SW 1271 (cell line): ENCODE measurements at regions not wholly inside any gene's neighbourhood (a gene's known extent, or its start where the extent isn't known, plus 50 kb on each side); places are given as distances from the start of the nearest gene placed in this dataset.

ENCODE experiments used
- DNase-seq, 2 experiments: peaks; one replicate each; lab custom pipeline; 2025; lab: John Stamatoyannopoulos, UW

DNA sequence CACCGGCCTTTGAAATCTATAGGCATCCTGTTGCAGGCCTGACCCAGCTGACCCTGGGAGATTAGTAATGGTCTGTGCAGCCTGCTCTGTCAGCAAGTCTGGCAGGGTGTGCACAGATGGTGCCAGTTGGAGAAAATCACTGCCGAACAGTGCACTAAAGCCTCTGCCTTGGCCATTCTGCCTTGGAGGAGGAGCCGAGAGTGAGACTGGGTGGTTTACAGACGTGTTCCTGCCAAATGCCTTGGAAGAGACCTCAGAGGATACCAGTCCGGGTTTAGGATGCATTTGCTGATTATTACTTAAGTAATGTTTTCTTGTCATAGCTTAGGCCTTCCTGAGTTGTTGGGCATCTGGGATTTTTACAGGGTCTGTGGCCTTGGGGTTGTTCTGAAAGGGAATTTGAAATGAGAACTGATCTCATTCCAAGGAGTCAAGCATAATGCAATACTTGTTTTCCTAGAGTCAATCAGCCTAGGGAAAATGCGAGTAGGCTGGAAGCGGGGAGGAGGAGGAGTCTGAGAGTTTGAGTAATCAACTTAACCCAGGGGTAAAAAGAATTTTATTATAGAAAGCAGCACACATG, 292.1 kb downstream of the SOX4 start:
- no peak for DNase-seq

DNA sequence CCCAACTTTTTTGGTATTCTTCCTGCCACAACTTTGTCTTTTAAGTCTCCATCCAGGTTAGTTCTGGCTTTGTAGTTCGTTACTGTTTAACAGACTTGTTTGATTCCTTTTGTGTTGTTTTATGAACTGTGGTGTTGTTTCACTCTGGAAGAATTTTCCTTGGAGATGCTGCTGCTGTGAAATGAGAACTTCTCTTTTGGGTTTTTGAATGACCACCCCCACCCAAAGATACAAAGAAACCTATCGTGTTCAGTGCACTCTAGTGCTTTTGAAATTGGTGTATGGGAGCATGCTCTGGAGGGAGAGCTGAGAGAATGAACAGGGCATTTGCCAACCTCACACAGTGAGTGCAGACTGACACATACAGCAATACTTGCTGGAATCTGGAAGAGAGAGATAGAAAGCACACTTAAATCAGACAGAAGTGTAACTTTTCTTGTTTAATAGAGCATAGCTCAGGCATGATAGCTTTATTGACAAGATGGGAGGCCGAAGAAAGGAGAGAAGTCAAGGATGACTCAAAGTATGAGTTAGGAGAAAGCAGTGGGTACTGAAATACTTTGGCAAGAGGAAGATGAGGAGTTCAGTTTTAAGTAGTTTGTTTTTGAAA, 293.1 kb downstream of the SOX4 start:
- DNase-seq = no peak

DNA sequence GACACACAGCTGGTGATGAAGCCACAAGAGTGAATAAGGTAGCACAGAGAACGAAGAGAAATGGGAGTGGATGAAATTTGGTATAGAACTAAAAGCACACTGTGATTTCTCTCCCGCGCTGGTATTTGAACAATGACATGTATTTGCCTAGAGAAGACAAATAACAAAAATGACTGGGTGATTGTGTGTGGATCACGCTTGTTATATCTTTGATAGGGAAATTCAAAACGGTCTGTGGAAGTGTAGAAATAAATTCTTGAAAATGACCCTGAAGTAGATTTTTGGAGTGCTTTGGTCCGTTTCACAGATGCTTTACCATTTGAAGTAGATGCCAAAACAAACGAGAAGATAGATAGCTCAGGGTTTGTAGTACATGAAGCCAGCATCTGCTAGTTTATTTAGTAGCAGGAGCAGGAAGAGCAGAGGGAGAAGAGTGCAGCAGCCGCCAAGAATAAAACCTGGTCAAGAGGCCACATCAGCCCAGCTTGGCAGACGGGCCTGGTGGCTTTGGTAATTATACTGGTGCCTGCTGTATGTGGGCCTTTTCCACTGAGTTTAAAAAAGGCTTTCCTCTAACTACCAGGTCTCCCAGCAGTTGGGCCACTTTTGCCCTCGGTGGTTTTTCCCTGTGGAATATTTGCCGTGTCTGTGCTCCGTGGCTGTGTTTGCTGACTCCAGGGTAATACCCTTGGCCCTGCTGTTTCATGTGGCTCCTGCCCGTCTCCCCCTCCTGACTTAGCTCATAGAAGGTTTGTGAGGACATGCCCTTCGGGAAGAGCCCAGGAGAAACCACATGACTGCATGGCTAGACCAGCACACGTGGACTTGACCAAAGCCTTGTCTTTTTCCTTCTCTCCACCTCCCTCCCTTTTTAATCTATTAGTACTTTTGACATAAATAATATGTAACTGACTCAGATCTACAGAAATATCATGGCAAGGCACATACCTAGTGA, 294.0 kb downstream of the SOX4 start:
- no peak for DNase-seq

DNA sequence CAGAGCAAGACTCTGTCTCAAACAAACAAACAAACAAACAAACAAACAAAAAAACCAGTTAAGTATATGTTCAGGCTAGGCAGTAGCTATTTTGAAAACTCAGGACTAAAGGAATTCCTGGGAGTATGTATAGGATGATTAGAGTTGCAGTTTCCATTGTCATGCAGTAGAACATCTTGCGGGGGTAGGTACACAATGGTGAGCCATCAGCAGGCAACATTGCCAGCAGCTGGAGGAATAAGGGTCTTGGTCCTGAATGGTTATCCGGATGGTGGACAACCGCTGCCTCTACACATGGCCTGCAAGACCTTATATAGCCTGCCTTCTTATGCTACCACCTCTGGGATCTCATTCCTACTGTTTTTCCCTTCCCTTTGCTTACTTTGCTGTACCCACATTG, 297.5 kb downstream of the SOX4 start:
- DNase-seq = no peak

DNA sequence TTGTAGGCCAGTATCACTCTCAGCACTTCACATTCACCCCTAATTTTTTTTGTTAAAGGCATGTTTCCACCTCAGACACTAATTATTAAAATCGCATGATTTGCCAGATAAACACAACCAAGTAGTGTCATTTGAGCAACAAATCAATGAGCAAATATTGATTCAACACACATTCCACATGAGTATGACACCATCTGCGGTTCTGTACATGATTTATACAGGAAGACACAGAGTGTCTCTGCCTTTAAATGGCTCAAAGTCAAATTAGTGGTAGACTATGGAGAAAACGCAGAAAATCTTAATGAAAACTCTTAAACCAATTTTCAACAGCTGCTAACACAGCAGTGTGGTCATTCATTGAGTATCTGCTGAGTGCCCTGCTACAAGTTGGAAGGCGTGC, 300.2 kb downstream of the SOX4 start:
- no peak for DNase-seq

DNA sequence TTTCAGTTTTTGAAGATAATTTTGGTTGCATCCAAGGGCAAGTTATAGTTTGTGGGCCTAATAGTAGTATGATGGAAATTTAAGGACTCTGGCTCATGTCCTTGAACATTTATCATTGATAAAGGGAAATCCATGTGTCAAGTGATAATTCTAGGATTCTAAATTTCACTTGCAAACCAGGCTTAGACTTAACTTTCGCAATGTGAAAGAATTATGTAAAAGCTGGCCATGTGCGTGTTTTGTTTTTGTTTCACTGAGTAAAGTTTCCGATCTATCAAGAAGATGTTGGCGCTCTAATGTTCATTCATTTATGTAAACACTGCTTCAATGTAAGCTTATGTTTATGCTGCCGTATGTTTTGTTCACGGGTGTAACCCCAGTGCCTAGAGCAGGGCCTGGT, 302.0 kb downstream of the SOX4 start:
- no peak for DNase-seq

DNA sequence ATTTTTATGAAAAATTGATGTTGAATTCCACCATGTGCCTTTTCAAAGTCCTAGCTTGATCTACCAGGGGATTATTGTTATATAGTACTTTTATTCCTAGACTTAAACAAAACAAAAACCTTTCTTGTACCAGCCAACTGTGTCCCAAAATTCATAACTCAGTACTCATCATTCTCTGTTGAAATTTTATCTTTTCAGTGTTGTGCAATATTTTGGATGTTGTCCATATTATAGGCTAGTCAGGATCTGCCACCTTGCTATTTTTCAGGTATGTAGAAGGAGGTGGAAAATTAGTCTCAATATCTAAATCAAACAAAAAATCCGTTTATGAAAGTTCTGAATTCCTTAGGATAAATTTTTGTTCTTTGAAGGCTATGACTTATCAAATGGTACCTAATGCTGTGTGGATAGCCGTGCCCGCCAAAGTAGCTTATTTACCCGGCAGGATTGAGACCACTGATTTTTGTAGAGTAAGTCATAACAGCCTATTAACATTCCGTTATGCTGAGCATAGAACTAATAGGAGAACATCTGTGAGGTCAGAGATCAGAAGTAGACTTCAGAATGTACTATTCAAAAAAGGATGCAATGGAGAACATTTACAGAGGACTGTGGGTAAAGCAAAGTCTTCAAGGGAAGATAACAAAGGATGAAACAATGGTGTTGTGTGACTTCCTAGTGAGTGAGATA, 304.7 kb downstream of the SOX4 start:
- no peak for DNase-seq

DNA sequence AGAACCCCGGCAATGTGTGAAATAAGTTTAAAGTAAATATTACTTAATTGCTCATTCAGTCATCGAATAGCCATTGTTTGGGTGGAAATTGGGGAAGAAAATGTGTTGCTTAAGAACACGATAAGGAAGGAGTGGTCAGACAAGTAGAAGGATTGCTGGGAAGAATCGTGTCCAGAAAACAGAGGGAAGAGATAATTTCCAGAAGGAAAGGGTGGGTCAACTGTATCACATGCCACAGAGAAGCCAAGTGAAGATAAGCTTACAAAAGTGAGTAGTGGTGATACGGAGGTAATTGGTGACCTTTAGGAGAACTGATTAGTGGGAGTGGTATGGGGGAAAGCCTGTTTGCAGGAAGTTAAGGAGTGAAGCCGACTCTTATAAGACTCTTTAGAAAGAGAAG, 306.2 kb downstream of the SOX4 start:
- DNase-seq = no peak

DNA sequence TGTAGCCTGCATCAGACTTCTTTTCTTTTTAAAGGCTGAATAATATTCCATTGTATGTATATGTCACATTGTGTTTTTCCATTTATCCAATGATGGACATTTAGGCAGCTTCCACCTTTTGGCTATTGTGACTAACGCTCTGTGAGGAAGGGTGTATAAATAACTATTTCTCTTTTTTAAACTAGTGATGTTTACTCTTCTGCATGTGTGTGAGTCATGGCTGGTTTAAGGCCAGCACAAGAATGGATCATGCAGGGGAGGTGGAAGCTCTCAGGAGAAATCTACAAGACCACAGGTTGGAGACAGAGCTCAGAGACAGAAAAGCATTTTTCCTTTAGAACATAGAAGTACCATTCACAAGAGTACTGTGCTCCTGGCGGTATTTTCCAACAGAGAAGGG, 307.2 kb downstream of the SOX4 start:
- DNase-seq = no peak

DNA sequence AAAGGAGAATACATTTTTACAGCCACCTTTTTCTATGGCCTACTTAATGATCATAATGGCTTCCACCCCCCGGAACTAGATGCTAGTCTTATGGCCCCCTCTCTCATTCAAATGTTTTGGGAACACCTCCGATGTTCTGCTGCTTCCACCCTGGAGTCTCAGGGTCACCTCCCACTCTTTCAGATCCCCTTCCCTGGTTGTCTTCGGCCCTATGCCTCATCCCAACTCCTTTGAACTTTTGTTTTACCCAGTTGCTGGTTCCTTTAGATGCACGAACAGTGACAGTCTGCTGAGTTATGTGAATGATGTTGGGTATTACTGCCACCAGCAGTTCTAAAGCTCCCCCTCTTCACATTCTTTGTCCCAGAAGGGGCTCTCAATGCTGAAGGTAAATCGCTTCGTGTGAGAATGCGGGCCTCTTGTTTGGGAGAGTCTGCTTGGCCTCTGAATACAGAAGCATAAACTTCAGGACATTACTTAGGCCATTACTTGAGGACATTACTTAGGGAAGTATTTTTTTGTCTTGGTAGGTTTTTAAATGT, 309.1 kb downstream of the SOX4 start:
- no peak for DNase-seq

DNA sequence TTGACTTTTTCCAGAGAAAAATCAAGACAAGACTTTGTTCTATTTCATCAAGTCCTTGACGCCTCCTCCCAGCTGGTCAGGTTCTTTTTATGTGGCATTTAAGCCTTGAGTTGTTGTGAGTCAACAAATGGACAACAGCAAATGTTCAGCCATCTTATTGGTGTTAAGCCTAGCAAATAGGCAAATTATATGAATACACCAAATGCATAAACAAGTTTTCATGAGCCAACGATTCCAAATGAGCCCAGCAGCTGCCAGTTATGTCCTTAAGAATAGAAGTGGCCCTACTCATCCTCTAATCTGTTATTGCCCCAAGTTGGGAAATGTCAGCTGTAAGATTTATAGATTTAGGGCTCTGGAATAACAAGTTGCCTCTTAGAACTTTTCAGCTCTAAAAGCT, 312.0 kb downstream of the SOX4 start:
- DNase-seq = no peak

DNA sequence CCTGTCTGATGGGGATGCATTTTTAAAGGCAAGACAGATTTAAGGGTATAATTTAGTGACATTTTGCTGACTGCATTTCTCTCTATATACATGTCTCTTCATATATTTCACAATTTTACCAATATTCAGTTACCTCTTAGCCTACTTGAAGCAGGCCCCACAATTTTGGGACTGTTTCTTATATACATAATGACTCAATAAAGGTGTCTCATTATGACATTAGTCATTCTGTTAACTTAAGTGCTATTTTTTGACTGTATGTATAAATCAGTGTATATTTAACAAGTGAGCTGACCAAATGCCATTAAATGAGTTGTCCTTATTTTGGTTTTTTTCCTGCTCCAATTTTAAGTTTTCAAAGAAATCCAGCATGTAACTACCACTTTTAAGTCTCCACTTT, 313.3 kb downstream of the SOX4 start:
- no peak for DNase-seq

DNA sequence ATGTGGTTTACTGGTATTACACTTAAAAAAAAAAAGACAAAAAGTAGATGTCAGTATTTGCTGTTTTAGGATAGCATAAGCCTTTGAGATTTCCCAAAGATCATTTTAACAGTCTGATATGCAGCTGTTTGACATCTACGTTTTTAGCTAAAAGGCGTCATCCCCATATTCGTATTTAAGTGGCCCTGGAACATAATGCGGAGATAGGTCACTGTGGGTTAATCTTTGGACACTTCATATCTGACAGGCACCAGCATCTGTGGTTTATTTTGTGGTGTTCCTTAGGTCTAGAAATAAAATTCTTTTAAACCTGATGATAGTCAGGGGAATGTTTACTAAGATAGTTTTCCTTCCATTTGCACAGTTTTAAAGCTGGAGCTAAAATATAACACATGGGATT, 313.7 kb downstream of the SOX4 start:
- DNase-seq = no peak

DNA sequence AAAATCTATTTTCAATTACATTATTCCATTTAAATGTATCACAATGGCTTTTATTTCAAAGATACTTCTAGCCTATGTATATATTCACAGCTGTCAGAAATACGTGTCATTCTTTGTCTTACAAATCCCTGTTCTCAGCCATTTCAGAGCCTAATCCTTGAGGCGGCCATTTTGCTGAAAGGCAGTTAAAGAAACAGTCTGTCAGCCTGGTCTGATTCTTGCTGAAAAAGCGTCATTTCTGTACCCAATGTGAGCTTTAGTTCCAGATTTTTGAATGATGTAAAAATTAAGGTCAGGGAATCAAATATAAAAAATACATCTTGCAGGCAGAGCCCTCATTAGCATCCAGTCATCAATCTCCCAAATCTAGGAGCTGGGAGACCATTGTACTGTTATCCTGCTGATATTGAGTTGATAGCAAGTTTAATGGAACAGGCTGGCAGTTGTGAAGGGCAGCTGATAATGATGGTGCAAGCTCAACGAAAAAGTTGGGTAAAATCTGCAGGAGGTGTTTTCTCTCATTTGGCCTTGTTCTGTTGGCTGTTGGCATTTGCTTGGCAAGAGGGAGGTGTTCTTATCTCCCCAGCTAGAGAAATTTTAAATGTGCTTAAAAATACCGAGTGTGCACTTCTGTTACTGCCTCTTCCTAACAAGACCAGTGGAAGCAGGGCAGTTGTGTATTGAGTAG, 314.8 kb downstream of the SOX4 start:
- DNase-seq = no peak

DNA sequence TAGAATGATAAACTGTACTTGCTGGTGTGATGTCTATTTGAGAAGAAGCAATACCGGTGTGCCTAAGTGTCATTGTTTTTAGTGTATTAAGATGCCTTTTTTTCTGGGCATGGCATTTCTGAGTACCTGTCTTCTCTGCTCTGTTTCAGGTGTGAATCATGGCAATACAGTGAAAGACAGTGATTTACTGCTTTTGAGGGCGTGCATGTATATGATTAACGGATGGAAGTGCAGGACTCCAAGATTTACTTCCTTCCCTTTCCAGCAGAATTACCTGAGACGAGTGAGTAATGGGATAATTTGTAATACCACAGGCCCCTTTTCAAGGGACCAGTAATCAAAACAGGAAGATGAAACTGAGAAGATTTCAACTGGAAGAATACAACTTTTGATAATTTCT, 315.8 kb downstream of the SOX4 start:
- no peak for DNase-seq

DNA sequence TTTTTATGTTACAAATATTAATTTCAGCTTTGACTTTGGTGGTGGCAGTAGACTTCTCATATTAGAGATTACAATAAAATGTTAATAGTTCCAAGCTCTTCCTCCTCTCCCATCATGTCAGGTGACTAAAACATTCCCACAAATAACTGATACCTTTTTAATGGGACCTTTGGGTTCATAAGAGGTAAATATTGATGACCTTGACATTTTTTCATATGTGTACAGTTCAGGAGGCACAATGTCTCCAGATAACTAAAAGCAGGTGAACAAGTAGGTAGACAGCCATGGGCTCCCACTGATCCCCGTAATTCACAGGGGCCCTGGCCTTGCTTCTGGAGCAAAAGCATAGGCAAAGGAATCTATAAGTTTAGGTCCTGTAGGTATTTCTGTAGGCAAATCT, 317.7 kb downstream of the SOX4 start:
- no peak for DNase-seq

DNA sequence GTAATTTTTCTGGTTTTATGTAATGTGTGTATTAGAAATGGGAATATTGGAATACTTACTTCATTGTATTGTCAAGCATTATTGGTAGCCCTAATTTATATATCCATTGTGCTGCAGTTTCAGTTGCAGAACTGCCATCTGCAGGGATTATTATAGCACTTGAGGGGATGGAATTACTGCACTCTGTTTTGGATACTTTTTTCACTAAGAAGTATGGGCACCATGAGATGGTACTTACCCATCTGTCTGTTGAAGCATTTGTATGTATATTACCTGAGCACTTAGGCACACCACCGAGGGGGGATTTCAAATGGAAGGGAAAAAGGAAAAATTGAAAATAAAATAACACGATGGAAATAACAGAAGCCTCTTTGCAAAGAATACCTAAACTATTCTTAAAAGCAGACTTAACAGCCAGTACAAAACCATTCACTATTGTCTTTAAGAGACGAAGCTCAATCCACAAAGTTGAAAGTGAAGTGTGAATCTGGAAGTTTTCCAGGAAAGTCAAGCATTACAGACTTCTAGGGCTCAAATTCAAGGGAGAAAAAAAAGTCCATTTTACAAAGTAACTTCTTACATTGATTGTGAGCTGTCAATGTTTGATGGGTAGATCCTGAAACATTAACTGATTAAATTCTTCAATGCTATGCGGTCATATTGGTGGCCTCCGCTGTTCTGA, 318.7 kb downstream of the SOX4 start:
- no peak for DNase-seq

DNA sequence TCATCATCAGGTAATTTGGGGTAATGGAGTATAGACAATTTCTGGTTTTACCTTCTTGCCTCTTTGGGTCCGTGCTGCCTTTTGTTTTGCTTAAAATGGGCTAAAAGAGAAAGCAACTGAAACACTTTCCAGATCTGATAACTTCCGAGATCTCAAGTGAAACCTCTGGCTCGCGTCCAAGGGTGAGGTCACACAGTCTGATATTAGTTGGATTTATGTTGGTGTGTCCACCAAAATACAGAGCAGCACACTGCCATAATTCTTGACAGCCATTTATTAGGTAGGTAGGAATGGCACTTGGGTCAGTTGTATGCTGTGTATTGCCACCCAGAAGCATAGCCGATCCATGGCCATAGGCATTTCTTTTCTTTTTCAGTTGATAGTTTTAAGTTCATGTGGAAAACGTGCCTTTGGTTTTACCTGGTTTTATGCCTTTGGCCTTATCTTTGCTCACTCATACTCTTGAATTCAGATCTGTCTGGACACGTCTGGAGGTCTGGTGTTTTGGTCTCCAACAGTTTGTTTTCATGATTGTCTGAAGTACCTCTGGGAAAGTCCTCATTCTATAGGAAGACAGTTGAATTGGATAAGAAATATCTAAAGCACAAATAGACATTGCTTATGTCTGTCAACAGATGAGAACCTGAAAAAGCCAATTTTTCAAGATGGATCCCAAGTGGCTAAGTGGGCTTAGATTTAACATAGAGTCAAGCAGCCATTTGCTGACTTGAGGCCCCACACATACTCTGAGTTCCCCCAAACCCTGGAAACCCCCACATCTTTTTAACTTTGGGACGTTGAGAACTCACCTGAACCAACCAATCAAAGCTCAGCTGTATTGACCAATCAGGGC, 320.8 kb downstream of the SOX4 start:
- no peak for DNase-seq

DNA sequence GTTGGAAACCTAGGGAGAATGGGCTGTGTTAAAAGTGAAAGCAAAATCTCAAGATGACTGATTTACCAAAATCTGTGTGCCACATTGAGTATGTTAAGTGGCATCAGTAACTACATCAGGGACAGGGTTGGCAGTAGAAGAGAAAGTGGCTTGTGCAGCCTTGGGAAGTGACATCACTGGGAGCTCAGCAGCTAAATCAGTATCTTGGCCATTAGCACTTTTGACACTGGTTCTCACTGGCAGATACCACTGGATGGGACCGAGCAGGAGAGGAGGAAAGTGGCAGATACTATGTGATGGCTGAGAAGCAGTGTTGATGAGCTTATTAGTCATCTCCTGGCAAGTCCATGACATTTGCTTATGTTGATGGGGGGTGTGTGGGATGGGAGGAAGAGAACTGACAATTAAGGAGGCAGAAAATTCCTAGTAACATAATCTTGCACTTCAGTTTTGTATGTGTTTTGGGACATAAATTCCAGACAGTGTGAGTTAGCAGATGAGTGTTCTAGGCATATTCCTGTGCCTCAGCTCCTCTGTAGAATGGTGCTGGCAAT, 322.2 kb downstream of the SOX4 start:
- no peak for DNase-seq

DNA sequence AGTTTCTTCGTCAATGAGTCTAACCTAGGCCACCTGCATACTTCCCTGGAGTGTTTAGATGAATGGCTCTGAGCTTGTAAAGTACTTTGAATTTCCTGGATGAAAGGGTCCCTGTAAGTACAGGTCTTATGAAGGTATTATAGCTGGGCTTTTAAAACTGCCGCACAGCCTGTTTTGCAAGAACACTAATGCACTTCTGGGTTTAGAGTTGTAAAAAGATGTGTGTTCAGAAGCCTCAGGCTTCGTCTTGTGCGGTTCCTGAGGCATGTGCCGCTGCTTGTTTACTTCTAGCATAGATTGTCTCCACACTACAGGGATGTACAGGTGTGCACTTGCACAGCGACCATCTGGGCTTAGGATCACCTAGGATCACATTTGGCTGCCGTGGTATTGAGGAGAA, 324.5 kb downstream of the SOX4 start:
- DNase-seq = no peak
